ENCODE measurements at regions not wholly inside any gene's neighbourhood (a gene's known extent, or its start where the extent isn't known, plus 50 kb on each side); places are given as distances from the start of the nearest gene placed in this dataset.

DNA sequence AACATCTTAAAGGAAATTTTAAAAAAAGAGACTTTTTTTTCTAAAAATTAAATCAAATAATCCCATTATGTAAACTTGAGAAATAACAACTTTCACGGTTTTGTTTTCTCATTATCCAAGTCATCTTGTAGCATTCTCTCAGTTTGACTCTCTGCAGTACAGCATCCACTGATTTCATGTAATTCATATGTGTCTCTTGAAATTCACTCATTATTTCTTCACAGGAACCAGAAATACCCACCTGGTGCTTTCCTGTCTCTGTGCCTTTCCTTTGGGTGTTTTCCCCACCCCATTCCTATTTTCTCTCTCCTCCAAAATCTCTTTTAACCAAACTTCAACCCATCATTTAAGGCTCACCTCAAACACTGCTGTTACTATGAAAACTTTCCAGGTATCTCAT is 116.1 kb upstream of the STK17B start:
- TF ChIP-seq, protein P1, sequence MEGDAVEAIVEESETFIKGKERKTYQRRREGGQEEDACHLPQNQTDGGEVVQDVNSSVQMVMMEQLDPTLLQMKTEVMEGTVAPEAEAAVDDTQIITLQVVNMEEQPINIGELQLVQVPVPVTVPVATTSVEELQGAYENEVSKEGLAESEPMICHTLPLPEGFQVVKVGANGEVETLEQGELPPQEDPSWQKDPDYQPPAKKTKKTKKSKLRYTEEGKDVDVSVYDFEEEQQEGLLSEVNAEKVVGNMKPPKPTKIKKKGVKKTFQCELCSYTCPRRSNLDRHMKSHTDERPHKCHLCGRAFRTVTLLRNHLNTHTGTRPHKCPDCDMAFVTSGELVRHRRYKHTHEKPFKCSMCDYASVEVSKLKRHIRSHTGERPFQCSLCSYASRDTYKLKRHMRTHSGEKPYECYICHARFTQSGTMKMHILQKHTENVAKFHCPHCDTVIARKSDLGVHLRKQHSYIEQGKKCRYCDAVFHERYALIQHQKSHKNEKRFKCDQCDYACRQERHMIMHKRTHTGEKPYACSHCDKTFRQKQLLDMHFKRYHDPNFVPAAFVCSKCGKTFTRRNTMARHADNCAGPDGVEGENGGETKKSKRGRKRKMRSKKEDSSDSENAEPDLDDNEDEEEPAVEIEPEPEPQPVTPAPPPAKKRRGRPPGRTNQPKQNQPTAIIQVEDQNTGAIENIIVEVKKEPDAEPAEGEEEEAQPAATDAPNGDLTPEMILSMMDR (conservative IDR thresholded peaks at IDR 0.05; ENCODE audit: low read depth in 2 of 2): no peak
- TF ChIP-seq EZH2 (IDR thresholded peaks at IDR 0.05; ENCODE audit: low read depth, unreplicated experiment): no peak
- no peak for TF ChIP-seq EZH2phosphoT487 (IDR thresholded peaks at IDR 0.05; ENCODE audit: unreplicated experiment)
- TF ChIP-seq, protein P2, sequence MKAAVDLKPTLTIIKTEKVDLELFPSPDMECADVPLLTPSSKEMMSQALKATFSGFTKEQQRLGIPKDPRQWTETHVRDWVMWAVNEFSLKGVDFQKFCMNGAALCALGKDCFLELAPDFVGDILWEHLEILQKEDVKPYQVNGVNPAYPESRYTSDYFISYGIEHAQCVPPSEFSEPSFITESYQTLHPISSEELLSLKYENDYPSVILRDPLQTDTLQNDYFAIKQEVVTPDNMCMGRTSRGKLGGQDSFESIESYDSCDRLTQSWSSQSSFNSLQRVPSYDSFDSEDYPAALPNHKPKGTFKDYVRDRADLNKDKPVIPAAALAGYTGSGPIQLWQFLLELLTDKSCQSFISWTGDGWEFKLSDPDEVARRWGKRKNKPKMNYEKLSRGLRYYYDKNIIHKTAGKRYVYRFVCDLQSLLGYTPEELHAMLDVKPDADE (IDR thresholded peaks at IDR 0.05): no peak
- no peak for TF ChIP-seq POLR2AphosphoS5 (IDR thresholded peaks at IDR 0.05; ENCODE audit: low read depth)
- no peak for TF ChIP-seq JUNB (IDR thresholded peaks at IDR 0.05; ENCODE audit: unreplicated experiment)
- TF ChIP-seq CREB1 (CRISPR knock-in tag; IDR thresholded peaks at IDR 0.05; ENCODE audit: low read depth): no peak
- TF ChIP-seq, protein P3, sequence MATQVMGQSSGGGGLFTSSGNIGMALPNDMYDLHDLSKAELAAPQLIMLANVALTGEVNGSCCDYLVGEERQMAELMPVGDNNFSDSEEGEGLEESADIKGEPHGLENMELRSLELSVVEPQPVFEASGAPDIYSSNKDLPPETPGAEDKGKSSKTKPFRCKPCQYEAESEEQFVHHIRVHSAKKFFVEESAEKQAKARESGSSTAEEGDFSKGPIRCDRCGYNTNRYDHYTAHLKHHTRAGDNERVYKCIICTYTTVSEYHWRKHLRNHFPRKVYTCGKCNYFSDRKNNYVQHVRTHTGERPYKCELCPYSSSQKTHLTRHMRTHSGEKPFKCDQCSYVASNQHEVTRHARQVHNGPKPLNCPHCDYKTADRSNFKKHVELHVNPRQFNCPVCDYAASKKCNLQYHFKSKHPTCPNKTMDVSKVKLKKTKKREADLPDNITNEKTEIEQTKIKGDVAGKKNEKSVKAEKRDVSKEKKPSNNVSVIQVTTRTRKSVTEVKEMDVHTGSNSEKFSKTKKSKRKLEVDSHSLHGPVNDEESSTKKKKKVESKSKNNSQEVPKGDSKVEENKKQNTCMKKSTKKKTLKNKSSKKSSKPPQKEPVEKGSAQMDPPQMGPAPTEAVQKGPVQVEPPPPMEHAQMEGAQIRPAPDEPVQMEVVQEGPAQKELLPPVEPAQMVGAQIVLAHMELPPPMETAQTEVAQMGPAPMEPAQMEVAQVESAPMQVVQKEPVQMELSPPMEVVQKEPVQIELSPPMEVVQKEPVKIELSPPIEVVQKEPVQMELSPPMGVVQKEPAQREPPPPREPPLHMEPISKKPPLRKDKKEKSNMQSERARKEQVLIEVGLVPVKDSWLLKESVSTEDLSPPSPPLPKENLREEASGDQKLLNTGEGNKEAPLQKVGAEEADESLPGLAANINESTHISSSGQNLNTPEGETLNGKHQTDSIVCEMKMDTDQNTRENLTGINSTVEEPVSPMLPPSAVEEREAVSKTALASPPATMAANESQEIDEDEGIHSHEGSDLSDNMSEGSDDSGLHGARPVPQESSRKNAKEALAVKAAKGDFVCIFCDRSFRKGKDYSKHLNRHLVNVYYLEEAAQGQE (IDR thresholded peaks at IDR 0.05; ENCODE audit: unreplicated experiment): no peak
- no peak for TF ChIP-seq ZNF331 (CRISPR knock-in tag; IDR thresholded peaks at IDR 0.05; ENCODE audit: low read depth)

Data from GM23338 (cell line).